ENCODE measurements at regions not wholly inside any gene's neighbourhood (a gene's known extent, or its start where the extent isn't known, plus 50 kb on each side); places are given as distances from the start of the nearest gene placed in this dataset.

DNA sequence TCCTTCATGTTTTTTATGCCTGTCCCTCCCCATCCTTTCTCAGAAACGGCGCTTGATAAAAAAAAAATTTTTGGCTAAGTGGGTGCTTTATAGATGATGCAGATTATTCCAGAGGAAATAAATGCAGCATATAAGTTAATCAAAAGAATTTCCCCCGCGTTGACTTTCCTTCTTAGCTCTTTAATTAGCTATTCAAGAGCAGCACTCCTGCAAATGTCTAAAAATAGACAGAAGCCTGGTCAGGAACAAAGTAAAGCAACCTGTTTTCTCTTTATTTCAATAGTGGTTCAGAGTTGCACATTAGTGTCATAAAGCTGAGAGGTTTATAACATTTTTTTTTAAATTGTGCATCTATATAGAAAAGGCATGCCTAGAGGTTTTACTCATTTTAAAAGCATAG is 439.5 kb upstream of the LRRC7 start:
- TF ChIP-seq FOXM1 (IDR thresholded peaks at IDR 0.05; ENCODE audit: borderline replicate concordance) (no peak), LEF1 (IDR thresholded peaks at IDR 0.05; ENCODE audit: borderline replicate concordance) (no peak), BHLHE40 (IDR thresholded peaks at IDR 0.05; ENCODE audit: borderline replicate concordance) (no peak)
- DNase-seq (ENCODE audit: extremely low spot score), result no peak
- POLR2A ChIA-PET, result no interaction called here
- CTCF ChIA-PET, result no interaction called here

DNA sequence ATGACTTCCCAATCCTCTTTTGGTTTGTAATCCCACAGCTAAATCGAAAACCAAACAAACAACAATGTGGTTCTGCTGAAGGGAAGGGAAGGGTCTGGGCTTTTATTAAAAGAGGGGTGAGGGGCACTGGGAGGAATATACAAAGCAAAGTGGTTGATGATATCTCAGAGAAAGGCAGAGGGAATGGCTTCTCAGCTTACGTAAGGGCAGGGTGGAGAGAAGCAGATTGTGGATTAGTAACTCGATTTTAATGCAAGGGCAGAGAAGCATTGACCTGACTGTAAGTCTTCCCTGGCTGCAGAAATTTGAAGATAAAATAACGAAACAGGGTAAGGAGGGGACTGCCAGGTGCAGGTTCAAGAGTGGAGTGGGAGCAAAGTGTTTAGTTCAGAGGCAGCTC is 438.2 kb upstream of the LRRC7 start:
- CTCF ChIA-PET, result no interaction called here
- no peak for TF ChIP-seq ZNF384 (IDR thresholded peaks at IDR 0.05)
- no peak for TF ChIP-seq TARDBP (IDR thresholded peaks at IDR 0.05)
- TF ChIP-seq ARNT (IDR thresholded peaks at IDR 0.05), result no peak
- no peak for TF ChIP-seq LEF1 (IDR thresholded peaks at IDR 0.05; ENCODE audit: borderline replicate concordance)
- no peak for TF ChIP-seq CTBP1 (IDR thresholded peaks at IDR 0.05; ENCODE audit: borderline replicate concordance)
- TF ChIP-seq HDGF (IDR thresholded peaks at IDR 0.05; ENCODE audit: borderline replicate concordance), result no peak
- TF ChIP-seq NFRKB (IDR thresholded peaks at IDR 0.05), result no peak
- TF ChIP-seq L3MBTL2 (conservative IDR thresholded peaks at IDR 0.05), result no peak
- TF ChIP-seq FOXK2 (IDR thresholded peaks at IDR 0.05), result no peak
- TF ChIP-seq FOXM1 (IDR thresholded peaks at IDR 0.05; ENCODE audit: borderline replicate concordance), result no peak
- TF ChIP-seq BHLHE40 (IDR thresholded peaks at IDR 0.05; ENCODE audit: borderline replicate concordance), result no peak
- TF ChIP-seq PKNOX1 (IDR thresholded peaks at IDR 0.05), result no peak
- no peak for TF ChIP-seq ELF4 (IDR thresholded peaks at IDR 0.05)
- TF ChIP-seq SUZ12 (IDR thresholded peaks at IDR 0.05), result no peak
- no peak for TF ChIP-seq FOXA1 (IDR thresholded peaks at IDR 0.05)
- no peak for TF ChIP-seq SP1 (IDR thresholded peaks at IDR 0.05)
- DNase-seq (ENCODE audit: extremely low spot score), result no peak
- POLR2A ChIA-PET, result no interaction called here

DNA sequence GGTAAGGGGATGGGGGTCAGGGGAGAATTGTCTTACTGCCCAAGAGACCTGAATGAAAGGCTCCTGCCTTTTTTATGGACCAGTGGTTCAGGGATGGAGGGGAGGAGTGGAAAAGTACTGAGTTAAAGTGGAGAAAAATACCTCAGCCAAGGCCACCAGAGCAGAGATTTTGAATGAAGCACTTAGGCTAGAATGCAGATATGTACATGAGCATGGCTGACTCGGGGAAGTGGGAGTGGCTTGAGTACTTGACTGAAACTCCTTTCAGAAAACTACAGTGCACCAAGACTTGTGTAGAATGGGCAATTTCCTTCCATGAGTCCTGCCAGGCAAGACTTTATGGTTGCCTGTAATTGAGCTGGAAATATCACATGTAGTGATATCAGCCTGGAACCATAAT is 429.6 kb upstream of the LRRC7 start:
- no peak for TF ChIP-seq TARDBP (IDR thresholded peaks at IDR 0.05)
- no peak for TF ChIP-seq L3MBTL2 (conservative IDR thresholded peaks at IDR 0.05)
- no peak for TF ChIP-seq SP1 (IDR thresholded peaks at IDR 0.05)
- TF ChIP-seq NFRKB (IDR thresholded peaks at IDR 0.05), result no peak
- no peak for TF ChIP-seq FOXM1 (IDR thresholded peaks at IDR 0.05; ENCODE audit: borderline replicate concordance)
- TF ChIP-seq ZNF384 (IDR thresholded peaks at IDR 0.05), result no peak
- TF ChIP-seq ARNT (IDR thresholded peaks at IDR 0.05), result no peak
- no peak for TF ChIP-seq FOXK2 (IDR thresholded peaks at IDR 0.05)
- TF ChIP-seq CTBP1 (IDR thresholded peaks at IDR 0.05; ENCODE audit: borderline replicate concordance), result no peak
- no peak for TF ChIP-seq FOXA1 (IDR thresholded peaks at IDR 0.05)
- TF ChIP-seq BHLHE40 (IDR thresholded peaks at IDR 0.05; ENCODE audit: borderline replicate concordance), result no peak
- TF ChIP-seq LEF1 (IDR thresholded peaks at IDR 0.05; ENCODE audit: borderline replicate concordance), result no peak
- TF ChIP-seq SUZ12 (IDR thresholded peaks at IDR 0.05), result no peak
- TF ChIP-seq ELF4 (IDR thresholded peaks at IDR 0.05), result no peak
- TF ChIP-seq PKNOX1 (IDR thresholded peaks at IDR 0.05), result no peak
- no peak for TF ChIP-seq HDGF (IDR thresholded peaks at IDR 0.05; ENCODE audit: borderline replicate concordance)
- CTCF ChIA-PET, result no interaction called here
- POLR2A ChIA-PET, result no interaction called here
- DNase-seq (ENCODE audit: extremely low spot score), result no peak

DNA sequence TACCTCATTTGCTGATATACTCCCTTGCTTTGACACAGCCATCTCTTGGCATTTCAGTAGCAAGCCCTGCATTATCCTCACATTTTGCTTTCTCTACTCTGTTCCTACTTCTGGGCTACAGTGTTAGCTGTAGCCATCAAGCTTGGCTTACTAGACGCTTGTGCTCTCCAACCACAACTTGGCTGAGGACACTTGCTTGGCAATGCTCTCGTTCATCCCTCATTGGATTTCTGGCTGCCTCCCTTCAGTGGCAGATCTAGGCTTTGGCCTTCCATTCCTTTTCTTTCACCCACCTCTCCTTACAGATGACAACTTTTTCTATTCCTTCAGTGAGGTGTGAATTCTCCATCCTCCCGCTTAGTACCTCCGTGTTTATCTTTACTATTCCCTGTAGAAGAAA is 428.7 kb upstream of the LRRC7 start:
- ChIA-PET CTCF (no interaction called here), POLR2A (no interaction called here)
- no peak for DNase-seq (ENCODE audit: extremely low spot score)
- TF ChIP-seq FOXM1 (IDR thresholded peaks at IDR 0.05; ENCODE audit: borderline replicate concordance) (no peak), PKNOX1 (IDR thresholded peaks at IDR 0.05) (no peak), LEF1 (IDR thresholded peaks at IDR 0.05; ENCODE audit: borderline replicate concordance) (no peak), SP1 (IDR thresholded peaks at IDR 0.05) (no peak), ARNT (IDR thresholded peaks at IDR 0.05) (no peak), CTBP1 (IDR thresholded peaks at IDR 0.05; ENCODE audit: borderline replicate concordance) (no peak), SUZ12 (IDR thresholded peaks at IDR 0.05) (no peak), FOXK2 (IDR thresholded peaks at IDR 0.05) (no peak), BHLHE40 (IDR thresholded peaks at IDR 0.05; ENCODE audit: borderline replicate concordance) (no peak), FOXA1 (IDR thresholded peaks at IDR 0.05) (no peak), TARDBP (IDR thresholded peaks at IDR 0.05) (no peak), ZNF384 (IDR thresholded peaks at IDR 0.05) (no peak), NFRKB (IDR thresholded peaks at IDR 0.05) (no peak), HDGF (IDR thresholded peaks at IDR 0.05; ENCODE audit: borderline replicate concordance) (no peak)

DNA sequence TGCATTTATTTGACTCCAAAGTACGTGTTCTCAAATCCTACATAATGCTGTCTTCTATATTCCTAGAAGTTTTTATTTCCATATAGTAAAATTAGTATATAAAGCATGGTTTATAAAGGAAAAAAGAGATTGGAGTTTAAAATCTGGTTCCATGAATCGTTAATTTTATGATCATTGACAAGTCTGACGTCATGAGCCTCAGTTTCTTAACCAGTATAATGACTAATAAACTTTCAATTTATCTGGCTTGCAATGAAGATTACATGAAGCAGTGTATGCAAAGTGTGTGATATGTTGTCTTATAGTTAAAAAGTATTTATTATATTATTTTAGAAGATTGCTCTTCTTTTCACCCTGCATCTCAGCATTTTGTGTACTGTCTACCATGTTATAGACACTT is 421.4 kb upstream of the LRRC7 start:
- CTCF ChIA-PET, result no interaction called here
- POLR2A ChIA-PET, result no interaction called here
- DNase-seq (ENCODE audit: extremely low spot score), result no peak
- TF ChIP-seq SP1 (IDR thresholded peaks at IDR 0.05) (no peak), PKNOX1 (IDR thresholded peaks at IDR 0.05) (no peak), CTBP1 (IDR thresholded peaks at IDR 0.05; ENCODE audit: borderline replicate concordance) (no peak), FOXK2 (IDR thresholded peaks at IDR 0.05) (no peak), SUZ12 (IDR thresholded peaks at IDR 0.05) (no peak), ARNT (IDR thresholded peaks at IDR 0.05) (no peak), ELF4 (IDR thresholded peaks at IDR 0.05) (no peak), LEF1 (IDR thresholded peaks at IDR 0.05; ENCODE audit: borderline replicate concordance) (no peak), BHLHE40 (IDR thresholded peaks at IDR 0.05; ENCODE audit: borderline replicate concordance) (no peak), HDGF (IDR thresholded peaks at IDR 0.05; ENCODE audit: borderline replicate concordance) (no peak), TARDBP (IDR thresholded peaks at IDR 0.05) (no peak), FOXM1 (IDR thresholded peaks at IDR 0.05; ENCODE audit: borderline replicate concordance) (no peak), ZNF384 (IDR thresholded peaks at IDR 0.05) (no peak)

DNA sequence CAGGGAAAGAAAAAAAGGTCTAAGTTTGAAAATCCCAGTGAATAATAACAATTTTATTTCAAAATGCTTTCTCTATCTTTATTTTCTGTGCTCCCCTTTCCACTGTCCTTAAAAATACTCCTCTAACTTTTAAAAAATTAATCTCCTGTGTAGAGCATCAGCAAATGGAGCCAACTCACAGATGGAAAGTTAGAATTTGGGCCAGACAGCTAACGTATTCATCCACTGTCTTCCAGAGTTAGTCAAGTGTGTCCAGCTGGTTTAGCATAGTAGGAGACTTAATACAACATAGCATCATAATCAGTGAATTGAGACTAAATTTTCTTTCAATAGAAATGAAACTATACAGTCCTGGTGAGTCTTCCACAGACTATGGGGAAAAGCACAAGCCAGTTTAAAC is 419.0 kb upstream of the LRRC7 start:
- POLR2A ChIA-PET, result no interaction called here
- no peak for TF ChIP-seq SP1 (IDR thresholded peaks at IDR 0.05)
- TF ChIP-seq PKNOX1 (IDR thresholded peaks at IDR 0.05), result no peak
- TF ChIP-seq NFRKB (IDR thresholded peaks at IDR 0.05), result no peak
- TF ChIP-seq ELF4 (IDR thresholded peaks at IDR 0.05), result no peak
- no peak for TF ChIP-seq ZNF384 (IDR thresholded peaks at IDR 0.05)
- no peak for TF ChIP-seq FOXK2 (IDR thresholded peaks at IDR 0.05)
- TF ChIP-seq BHLHE40 (IDR thresholded peaks at IDR 0.05; ENCODE audit: borderline replicate concordance), result no peak
- no peak for TF ChIP-seq HDGF (IDR thresholded peaks at IDR 0.05; ENCODE audit: borderline replicate concordance)
- no peak for TF ChIP-seq TARDBP (IDR thresholded peaks at IDR 0.05)
- TF ChIP-seq L3MBTL2 (conservative IDR thresholded peaks at IDR 0.05), result no peak
- TF ChIP-seq CTBP1 (IDR thresholded peaks at IDR 0.05; ENCODE audit: borderline replicate concordance), result no peak
- no peak for TF ChIP-seq ARNT (IDR thresholded peaks at IDR 0.05)
- no peak for TF ChIP-seq SUZ12 (IDR thresholded peaks at IDR 0.05)
- TF ChIP-seq LEF1 (IDR thresholded peaks at IDR 0.05; ENCODE audit: borderline replicate concordance), result no peak
- TF ChIP-seq FOXM1 (IDR thresholded peaks at IDR 0.05; ENCODE audit: borderline replicate concordance), result no peak
- no peak for TF ChIP-seq FOXA1 (IDR thresholded peaks at IDR 0.05)
- CTCF ChIA-PET, result no interaction called here
- no peak for DNase-seq (ENCODE audit: extremely low spot score)

All from HEK293T (cell line).